HG03354 (cell line): ENCODE measurements at regions not wholly inside any gene's neighbourhood (a gene's known extent, or its start where the extent isn't known, plus 50 kb on each side); places are given as distances from the start of the nearest gene placed in this dataset.
"Not testable (repeated sequence)": the region's sequence is repeated elsewhere in the genome, so short reads cannot be mapped to it uniquely, and the experiment has no call there.

ENCODE experiments used
- ATAC-seq: cut with Tn5 transposase; IDR thresholded peaks from one replicate; pipeline ENCODE4 v1.9.1; 2021; ENCODE audit warnings: mild to moderate bottlenecking; ENCODE audit not compliant: unreplicated experiment, poor library complexity, severe bottlenecking

DNA sequence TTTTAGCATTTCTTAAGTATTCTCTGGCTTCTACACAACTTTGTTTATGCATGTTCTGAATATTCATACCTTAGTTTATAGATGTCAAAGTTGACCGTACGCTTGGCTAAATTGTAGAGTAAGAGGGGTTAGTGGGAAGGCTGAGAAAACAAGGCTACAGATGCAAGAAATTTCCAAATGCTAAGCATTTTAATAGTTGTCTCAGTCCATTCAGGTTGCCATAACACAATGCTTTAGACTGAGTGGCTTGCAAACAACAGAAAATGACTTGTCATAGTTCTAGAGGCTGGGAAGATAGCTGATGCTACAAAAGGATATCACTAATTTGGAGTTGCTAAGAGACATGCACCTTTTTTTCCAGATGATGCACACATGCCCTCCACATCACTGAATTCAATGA is 53.0 kb upstream of the C1QTNF3 start:
- not testable (repeated sequence) for ATAC-seq

GRCh38 chr5:34099891-34100290 is 56.9 kb upstream of the C1QTNF3 start:
- ATAC-seq, result not testable (repeated sequence)

- not testable (repeated sequence) for ATAC-seq
Observed at GRCh38 chr5:34101567-34101966, 58.6 kb upstream of the C1QTNF3 start.

GRCh38 chr5:34108897-34109296 is 65.9 kb upstream of the C1QTNF3 start:
- ATAC-seq, result not testable (repeated sequence)

GRCh38 chr5:34124280-34124679 is 81.3 kb upstream of the C1QTNF3 start:
- ATAC-seq, result not testable (repeated sequence)

DNA sequence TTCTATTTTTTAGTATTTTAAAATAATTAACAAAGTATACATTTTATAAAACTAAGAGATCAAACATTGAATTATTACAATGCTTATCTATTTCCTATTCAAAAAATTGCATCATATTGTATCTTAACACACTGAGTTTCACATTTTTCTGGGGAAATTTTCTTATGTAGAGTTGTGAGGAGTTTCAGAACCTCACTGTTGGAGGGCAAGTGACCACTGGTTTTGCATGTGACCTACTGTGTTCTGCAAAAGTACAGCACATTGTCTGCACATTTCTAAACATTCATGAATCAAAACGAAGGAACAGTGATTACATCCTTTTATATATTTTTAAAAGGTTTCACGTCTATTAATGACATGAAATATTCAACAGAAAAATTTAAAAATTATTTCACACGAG is 82.3 kb upstream of the C1QTNF3 start:
- peak; percentile 87 for ATAC-seq

DNA sequence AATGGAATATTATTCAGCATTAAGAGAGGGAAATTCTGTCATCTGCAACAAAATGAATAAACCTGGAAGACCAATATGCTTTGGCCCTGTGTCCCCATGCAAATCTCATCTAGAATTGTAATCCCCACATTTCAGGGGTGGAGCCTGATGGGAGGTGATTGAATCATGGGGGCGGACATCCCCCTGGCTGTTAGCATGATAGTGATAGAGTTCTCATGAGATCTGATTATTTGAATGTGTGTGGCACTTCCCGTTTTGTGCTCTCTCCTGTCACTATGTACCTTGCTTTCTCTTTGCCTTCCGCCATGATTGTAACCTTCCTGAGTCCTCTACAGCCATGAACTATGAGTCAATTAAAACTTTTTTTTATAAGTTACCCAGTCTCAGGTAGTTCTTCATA is 83.7 kb upstream of the C1QTNF3 start:
- ATAC-seq, result not testable (repeated sequence)

DNA sequence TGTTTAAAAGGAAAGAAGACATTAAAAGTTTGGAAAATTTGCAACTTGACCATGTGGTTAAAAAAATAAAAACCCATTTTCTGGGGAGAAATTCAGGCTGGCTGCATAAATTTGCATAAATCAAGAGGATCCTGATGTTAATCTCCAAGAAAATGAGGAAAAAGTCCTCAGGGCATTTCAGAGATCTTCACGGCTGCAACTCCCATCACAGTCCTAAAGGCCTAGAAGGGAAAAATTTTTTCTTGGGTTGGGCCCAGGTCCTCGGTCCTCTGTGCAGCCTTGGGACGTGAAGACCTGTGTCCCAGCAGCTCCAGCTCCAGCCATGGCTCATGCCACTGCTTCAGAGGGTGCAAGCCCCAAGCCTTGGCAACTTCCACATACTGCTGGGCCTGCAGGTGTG is 84.8 kb upstream of the C1QTNF3 start:
- ATAC-seq, result not testable (repeated sequence)

DNA sequence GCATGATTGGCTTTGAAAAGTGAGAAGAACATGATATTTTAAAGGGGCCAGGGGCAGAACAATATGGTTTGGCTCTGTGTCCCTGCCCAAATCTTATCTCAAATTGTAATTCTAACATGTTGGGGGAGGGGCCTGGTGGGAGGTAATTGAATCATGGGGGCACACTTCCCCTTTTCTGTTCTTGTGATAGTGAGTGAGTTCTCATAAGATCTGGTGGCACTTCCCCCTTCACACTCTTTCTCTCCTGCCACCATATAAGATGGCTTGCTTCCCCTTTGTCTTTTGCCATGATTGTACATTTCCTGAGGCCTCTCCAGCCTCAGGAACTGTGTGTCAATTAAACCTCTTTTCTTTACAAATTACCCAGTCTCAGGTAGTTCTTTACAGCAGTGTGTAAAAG is 85.9 kb upstream of the C1QTNF3 start:
- not testable (repeated sequence) for ATAC-seq

DNA sequence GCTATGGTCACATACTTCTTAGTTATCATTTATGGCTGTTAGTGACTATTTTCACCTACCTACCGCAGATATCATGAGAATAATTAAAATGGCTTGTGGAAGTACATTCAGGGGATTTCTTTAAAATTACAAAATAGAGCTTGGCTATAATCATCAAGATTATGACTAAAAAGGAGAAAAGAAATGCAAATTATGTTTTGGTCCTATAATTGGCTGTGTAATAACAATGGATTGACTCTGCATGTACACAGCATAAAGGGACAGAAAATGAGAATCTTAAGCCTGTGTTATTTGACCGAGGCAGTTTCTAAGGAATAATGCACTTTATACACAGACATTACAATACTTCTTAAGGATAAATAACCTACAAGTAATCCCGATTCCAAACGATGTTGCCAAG is 112.0 kb upstream of the C1QTNF3 start:
- ATAC-seq, result not testable (repeated sequence)

DNA sequence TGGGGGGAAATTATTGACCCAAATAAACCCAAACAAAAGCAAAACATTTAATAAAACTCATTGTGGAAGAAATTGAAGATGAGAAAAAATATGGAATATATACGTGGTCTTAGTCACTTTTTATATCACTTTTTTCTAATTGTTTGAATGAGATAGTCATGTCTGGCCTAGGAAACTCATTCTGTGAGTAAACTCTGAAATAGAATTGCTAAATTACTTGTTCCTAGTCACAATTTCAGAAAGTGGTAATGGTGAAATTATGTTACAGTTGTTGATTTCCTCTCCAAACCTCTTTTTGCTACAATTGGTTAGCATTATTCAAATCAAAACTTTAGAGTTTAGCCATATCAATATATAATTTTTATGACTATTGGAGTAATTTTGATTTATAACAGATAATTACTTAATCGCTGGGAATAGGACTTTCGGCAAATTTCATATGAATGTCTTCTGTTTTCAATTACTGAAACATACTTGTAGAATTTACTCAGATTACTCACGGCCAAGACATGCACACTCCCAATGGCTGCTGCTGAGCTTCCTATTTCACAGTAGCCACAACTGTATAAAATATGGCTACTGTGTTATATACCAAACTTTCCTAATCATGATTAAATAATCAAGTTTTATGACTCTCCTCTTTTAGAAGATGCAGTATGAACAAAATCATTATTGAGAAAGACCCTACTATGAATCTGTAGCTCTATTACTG is 113.8 kb upstream of the C1QTNF3 start:
- ATAC-seq, result not testable (repeated sequence)

- ATAC-seq, result not testable (repeated sequence)
Observed at GRCh38 chr5:34160904-34161303, 117.9 kb upstream of the C1QTNF3 start.

DNA sequence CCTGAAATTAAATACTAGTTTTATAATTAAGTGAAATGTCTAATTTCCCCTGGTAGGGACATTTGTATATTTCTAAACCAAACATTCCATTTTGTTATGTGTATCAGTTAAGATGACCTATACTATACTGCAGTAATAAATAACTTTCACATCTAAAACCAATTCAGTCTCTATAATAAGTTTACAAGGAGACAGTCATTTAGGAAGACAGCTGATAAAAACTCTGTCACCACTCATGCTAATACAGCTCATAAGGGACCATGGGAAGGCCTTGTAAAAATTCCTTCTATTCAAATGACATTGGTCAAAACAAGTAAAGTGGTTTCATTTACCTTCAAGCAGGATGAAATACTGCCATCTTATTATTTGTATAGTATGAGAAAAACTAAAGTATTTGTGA is 128.4 kb upstream of the C1QTNF3 start:
- ATAC-seq, result not testable (repeated sequence)

- not testable (repeated sequence) for ATAC-seq
Observed at GRCh38 chr5:34179453-34180190, 136.6 kb upstream of the C1QTNF3 start.

GRCh38 chr5:34180225-34180624 is 137.2 kb upstream of the C1QTNF3 start:
- ATAC-seq, result not testable (repeated sequence)

- ATAC-seq, result not testable (repeated sequence)
Observed at GRCh38 chr5:34180940-34181614, 138.1 kb upstream of the C1QTNF3 start.

DNA sequence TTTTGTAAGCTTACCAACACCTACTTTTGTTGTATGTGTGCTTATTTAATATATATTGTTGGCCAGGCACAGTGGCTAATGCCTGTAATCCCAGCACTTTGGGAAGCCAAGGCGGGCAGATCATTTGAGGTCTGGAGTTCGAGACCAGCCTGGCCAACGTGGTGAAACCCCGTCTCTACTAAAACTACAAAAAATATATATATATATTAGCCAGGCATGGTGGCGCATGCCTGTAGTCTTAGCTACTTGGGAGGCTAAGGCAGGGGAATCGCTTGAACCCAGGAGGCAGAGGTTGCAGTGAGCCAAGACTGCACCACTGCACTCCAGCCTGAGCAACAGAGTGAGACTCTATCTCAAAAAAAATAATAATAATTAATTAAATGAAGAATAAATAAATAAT is 142.0 kb upstream of the C1QTNF3 start:
- ATAC-seq, result not testable (repeated sequence)

GRCh38 chr5:34185572-34185971 is 142.6 kb upstream of the C1QTNF3 start:
- ATAC-seq, result not testable (repeated sequence)

- not testable (repeated sequence) for ATAC-seq
Observed at GRCh38 chr5:34186108-34186507, 143.1 kb upstream of the C1QTNF3 start.

DNA sequence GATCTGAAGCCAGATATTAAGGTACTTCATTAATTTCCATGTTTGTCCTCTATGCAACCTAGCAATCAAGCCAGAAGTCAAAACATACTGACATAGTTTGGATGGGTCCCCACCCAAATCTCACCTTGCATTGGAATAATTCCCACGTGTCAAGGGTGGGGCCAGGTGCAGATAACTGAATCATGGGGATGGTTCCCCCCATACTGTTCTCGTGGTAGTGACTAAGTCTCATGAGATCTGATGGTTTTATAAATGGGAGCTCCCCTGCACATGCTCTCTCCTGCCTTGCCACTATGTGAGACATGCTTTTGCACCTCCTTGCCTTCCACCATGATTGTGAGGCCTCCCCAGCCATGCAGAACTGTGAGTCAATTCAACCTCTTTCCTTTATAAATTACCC is 143.9 kb upstream of the C1QTNF3 start:
- not testable (repeated sequence) for ATAC-seq
